GM12875 (cell line): ENCODE measurements at regions not wholly inside any gene's neighbourhood (a gene's known extent, or its start where the extent isn't known, plus 50 kb on each side); places are given as distances from the start of the nearest gene placed in this dataset.

ENCODE experiments used
- H3K4me3 ChIP-seq: one replicate; pipeline ENCODE4 v1.5.1; 2011; ENCODE audit warnings: low read depth, low read length, control low read depth
- TF ChIP-seq, protein P1 (sequence below): IDR thresholded peaks from 2 replicates; pipeline ENCODE4 v1.5.1; 2011; ENCODE audit warnings: low read depth, mild to moderate bottlenecking, control low read depth, inconsistent platforms, low read length, moderate library complexity, borderline replicate concordance; ENCODE audit not compliant: insufficient read depth

DNA sequence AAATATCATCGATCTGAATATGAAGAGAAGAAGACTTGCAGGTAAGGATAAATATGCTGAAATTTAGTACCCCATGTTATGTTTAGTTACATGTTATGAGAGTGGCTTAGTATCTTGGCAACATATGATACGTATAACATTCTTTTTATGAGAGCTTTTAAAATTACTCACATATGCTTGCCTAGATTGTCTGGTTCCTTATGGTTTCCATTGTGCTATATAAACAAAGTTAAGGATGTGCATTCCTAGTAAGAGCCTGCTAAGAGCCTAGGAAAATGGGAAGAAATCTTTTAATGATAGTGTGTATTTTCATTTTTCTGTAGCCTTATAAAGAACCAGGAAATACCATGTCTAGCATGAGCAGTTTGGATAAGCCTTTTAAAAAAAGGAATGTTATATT, 112.0 kb upstream of the KCNN2 start:
- TF ChIP-seq, protein P1, sequence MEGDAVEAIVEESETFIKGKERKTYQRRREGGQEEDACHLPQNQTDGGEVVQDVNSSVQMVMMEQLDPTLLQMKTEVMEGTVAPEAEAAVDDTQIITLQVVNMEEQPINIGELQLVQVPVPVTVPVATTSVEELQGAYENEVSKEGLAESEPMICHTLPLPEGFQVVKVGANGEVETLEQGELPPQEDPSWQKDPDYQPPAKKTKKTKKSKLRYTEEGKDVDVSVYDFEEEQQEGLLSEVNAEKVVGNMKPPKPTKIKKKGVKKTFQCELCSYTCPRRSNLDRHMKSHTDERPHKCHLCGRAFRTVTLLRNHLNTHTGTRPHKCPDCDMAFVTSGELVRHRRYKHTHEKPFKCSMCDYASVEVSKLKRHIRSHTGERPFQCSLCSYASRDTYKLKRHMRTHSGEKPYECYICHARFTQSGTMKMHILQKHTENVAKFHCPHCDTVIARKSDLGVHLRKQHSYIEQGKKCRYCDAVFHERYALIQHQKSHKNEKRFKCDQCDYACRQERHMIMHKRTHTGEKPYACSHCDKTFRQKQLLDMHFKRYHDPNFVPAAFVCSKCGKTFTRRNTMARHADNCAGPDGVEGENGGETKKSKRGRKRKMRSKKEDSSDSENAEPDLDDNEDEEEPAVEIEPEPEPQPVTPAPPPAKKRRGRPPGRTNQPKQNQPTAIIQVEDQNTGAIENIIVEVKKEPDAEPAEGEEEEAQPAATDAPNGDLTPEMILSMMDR = no peak
- no peak overlapping the region for H3K4me3 ChIP-seq

- TF ChIP-seq, protein P1 = no peak
These were observed 111.3 kb upstream of the KCNN2 start for GRCh38 chr5:114250536-114250935.

DNA sequence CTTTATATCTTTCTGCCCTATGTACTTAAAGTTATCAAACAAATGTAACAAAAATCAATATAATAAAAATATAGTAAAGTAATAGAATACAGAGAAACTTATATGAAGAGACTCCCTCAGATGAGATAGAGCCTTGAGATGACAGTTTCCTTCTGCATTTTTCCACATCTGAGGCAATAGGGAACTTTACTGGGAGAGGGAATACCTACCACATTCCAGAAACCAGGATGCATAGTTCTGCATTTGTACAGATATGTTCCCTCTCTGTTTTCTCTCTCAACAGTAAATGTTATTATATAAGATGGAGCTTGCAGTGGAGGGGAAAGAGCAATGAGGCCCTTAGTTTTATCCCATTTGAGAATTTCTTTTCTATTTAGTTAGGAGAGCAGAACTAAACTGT, 109.6 kb upstream of the KCNN2 start:
- TF ChIP-seq, protein P1 = no peak
- no peak overlapping the region for H3K4me3 ChIP-seq

More at GRCh38 chr5:114250536-114250935, 111.3 kb upstream of the KCNN2 start:
- H3K4me3 ChIP-seq = no peak overlapping the region

GRCh38 chr5:114255260-114255659, 106.6 kb upstream of the KCNN2 start:
- no peak overlapping the region for H3K4me3 ChIP-seq
- TF ChIP-seq, protein P1 = no peak

DNA sequence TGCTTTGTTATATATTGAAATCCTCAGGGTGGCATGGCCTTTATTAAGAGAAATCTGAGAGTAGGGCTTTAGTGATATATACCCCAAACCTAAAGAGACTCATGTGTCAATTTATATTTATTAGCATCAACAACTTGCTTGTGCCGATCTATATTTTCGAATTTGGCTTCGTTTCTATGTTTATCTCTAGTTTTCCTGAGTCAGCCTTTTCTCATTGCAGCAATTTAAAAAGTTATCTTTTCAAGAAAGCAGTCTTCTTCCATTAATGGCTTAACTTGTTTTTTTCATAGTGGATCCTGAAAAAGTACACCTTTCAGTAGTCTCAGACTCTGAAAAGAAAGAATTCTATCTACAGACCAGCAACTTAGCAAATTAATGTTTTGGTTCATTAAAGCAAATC, 99.9 kb upstream of the KCNN2 start:
- H3K4me3 ChIP-seq = no peak overlapping the region
- TF ChIP-seq, protein P1 = no peak

DNA sequence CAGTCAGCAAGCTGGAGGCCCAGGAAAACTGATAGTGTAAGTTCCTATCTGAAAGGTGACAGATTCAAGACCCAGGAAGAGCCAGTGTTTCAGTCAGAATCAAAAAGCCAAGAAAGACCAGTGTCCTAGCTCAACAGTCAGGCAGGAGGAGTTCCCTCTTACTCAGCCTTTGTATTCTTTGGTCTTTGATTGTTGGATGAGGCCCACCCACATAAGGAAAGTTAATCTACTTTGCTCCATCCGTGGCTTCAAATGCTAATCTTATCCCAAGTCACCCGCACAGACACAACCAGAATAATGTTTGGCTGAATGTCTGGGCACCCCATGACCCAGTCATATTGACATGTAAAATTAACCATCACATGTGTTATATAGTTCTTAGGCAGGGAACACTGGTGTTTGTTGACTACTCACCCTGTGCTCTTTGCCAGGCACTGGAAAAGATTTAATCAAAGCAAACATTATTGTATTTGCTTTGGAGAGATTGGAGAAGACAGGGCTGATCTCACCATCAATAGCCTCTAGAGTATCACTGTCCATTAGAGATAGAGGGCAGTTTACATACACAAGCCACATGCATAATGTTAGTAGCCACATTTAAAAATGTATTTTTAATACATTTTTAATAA, 96.3 kb upstream of the KCNN2 start:
- TF ChIP-seq, protein P1 = no peak
- H3K4me3 ChIP-seq = no peak overlapping the region

- TF ChIP-seq, protein P1 = no peak
- no peak overlapping the region for H3K4me3 ChIP-seq
These were observed 95.5 kb upstream of the KCNN2 start for GRCh38 chr5:114266374-114266773.
